Hepatocyte (in vitro differentiated cells): ENCODE measurements at regions not wholly inside any gene's neighbourhood (a gene's known extent, or its start where the extent isn't known, plus 50 kb on each side); places are given as distances from the start of the nearest gene placed in this dataset.

Experiments
- DNase-seq: peaks from one replicate; pipeline ENCODE4 v3.0.0-alpha.2; 2016; ENCODE audit warnings: low spot score
- H2AFZ ChIP-seq: fragments of 200-600 bp; sonication (generic); 2 replicates; pipeline ENCODE4 v1.6.0; 2016; ENCODE audit warnings: antibody characterized with exemption, mild to moderate bottlenecking
- H3K27ac ChIP-seq: fragments of 200-600 bp; sonication (generic); 2 replicates; pipeline ENCODE4 v1.5.1; 2016; ENCODE audit warnings: mild to moderate bottlenecking
- H3K27me3 ChIP-seq: fragments of 200-600 bp; sonication (generic); 2 replicates; pipeline ENCODE4 v1.6.1; 2016
- H3K36me3 ChIP-seq: fragments of 200-600 bp; sonication (generic); replicated peaks from 2 replicates; pipeline ENCODE4 v1.5.1; 2016; ENCODE audit warnings: low read depth; ENCODE audit not compliant: insufficient read depth
- H3K4me1 ChIP-seq: fragments of 200-600 bp; sonication (generic); 2 replicates; pipeline ENCODE4 v1.5.1; 2016; ENCODE audit warnings: mild to moderate bottlenecking, moderate library complexity; ENCODE audit not compliant: insufficient read depth
- H3K4me2 ChIP-seq: fragments of 200-600 bp; sonication (generic); 2 replicates; pipeline ENCODE4 v1.6.0; 2016
- H3K4me3 ChIP-seq: fragments of 200-600 bp; sonication (generic); 2 replicates; pipeline ENCODE4 v1.5.1; 2016; ENCODE audit warnings: mild to moderate bottlenecking
- H3K79me2 ChIP-seq: fragments of 200-600 bp; sonication (generic); 2 replicates; pipeline ENCODE4 v1.6.0; 2017; ENCODE audit warnings: mild to moderate bottlenecking
- H3K9me2 ChIP-seq: fragments of 200-600 bp; sonication (generic); replicated peaks from 2 replicates; pipeline ENCODE4 v1.6.0; 2017; ENCODE audit warnings: mild to moderate bottlenecking; ENCODE audit not compliant: insufficient read depth
- H3K9me3 ChIP-seq: fragments of 200-600 bp; sonication (generic); 2 replicates; pipeline ENCODE4 v1.5.1; 2016; ENCODE audit warnings: low read depth, mild to moderate bottlenecking
- H4K20me1 ChIP-seq: fragments of 200-600 bp; sonication (generic); 2 replicates; pipeline ENCODE4 v1.6.0; 2016; ENCODE audit warnings: mild to moderate bottlenecking; ENCODE audit not compliant: insufficient read depth, poor library complexity, severe bottlenecking
- EZH2 ChIP-seq: fragments of 200-600 bp; sonication (generic); IDR thresholded peaks from 2 replicates; pipeline ENCODE4 v1.6.1; 2016; ENCODE audit warnings: antibody characterized with exemption, mild to moderate bottlenecking, borderline replicate concordance
- EZH2phosphoT487 ChIP-seq: fragments of 200-600 bp; sonication (generic); IDR thresholded peaks from one replicate; pipeline ENCODE4 v1.6.1; 2018; ENCODE audit warnings: antibody characterized with exemption, mild to moderate bottlenecking, low read depth, moderate library complexity; ENCODE audit not compliant: unreplicated experiment, severe bottlenecking
- WGBS: methylation state at CpG from one replicate; pipeline ENCODE4 v1.1.6; 2016; ENCODE audit warnings: low lambda C conversion rate; ENCODE audit errors: missing lambda C conversion rate; 5-methylcytosine and 5-hydroxymethylcytosine counted together
- TF ChIP-seq, protein P1 (sequence below): fragments of 200-600 bp; sonication (generic); IDR thresholded peaks from 2 replicates; pipeline ENCODE4 v1.5.1; 2016; ENCODE audit warnings: antibody characterized with exemption, mild to moderate bottlenecking; ENCODE audit not compliant: poor library complexity

DNA sequence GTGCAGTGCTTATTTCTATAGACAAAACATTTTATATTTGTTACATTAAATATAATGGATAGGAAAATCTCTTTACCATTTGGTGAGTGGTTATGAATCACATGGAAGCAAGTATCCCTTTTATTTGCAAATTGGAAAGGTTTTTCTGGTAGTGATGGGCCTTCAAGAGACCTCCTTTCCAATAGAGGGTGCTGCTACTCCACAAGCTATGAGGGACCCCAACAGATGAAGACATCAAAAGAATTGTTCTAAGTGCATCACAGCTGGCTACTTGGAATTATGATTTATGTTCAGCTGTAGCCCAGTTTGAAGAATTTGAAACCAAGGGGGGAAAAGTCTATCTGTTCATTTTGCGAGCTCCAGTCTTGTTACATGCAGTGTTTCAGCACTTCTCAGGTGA is 493.7 kb upstream of the SGCD start:
- TF ChIP-seq EZH2phosphoT487: no peak
- TF ChIP-seq EZH2: no peak
- TF ChIP-seq, protein P1, sequence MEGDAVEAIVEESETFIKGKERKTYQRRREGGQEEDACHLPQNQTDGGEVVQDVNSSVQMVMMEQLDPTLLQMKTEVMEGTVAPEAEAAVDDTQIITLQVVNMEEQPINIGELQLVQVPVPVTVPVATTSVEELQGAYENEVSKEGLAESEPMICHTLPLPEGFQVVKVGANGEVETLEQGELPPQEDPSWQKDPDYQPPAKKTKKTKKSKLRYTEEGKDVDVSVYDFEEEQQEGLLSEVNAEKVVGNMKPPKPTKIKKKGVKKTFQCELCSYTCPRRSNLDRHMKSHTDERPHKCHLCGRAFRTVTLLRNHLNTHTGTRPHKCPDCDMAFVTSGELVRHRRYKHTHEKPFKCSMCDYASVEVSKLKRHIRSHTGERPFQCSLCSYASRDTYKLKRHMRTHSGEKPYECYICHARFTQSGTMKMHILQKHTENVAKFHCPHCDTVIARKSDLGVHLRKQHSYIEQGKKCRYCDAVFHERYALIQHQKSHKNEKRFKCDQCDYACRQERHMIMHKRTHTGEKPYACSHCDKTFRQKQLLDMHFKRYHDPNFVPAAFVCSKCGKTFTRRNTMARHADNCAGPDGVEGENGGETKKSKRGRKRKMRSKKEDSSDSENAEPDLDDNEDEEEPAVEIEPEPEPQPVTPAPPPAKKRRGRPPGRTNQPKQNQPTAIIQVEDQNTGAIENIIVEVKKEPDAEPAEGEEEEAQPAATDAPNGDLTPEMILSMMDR: no peak
- Histone ChIP-seq H3K79me2 (no peaks in the 10 kb centered on the region), H4K20me1 (no peaks in the 10 kb centered on the region), H3K4me2 (no peak overlapping the region), H3K27me3 (no peaks in the 10 kb centered on the region), H3K4me1 (no peaks in the 10 kb centered on the region), H3K27ac (no peak overlapping the region), H3K4me3 (no peak overlapping the region), H3K9me3 (no peaks in the 10 kb centered on the region), H3K36me3 (no peaks in the 10 kb centered on the region), H3K9me2 (no peaks in the 10 kb centered on the region), H2AFZ (no peak overlapping the region)
- 95% methylated on average over 1 of the region's 1 CpG for WGBS
- DNase-seq: no peak

DNA sequence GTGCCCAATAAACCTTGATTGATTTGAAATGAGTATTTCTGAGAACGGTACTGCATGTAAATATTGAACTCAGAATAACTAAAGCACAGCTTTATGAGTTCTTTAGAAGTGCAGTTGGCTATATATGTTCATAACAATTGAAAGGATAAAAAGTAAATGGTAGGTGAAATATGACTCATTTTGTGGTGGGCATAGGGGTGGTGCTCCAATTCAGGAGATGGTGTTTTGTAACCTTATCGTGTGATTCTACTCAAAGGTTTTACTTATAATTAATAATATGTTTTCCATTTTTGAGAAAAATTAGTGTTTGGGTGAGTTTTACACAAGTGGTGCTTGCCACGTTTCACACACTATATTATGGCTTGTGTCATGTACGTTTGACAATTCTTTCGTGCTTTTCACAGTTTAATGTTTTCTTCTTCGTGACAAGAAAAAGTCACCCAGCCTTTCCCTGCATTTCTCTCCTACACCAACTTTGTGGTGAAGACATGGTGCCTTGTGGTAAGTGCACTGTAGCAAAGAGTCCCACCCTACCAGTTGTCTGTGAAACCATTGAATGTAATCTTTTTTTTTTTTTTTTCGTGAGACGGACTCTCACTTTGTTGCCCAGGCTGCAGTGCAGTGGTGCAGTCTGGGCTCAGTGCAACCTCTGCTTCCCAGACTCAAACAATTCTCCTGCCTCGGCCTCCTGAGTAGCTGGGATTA is 492.5 kb upstream of the SGCD start:
- Histone ChIP-seq H3K27me3 (no peaks in the 10 kb centered on the region), H3K9me2 (no peaks in the 10 kb centered on the region), H3K4me1 (no peaks in the 10 kb centered on the region), H4K20me1 (no peaks in the 10 kb centered on the region), H3K9me3 (no peaks in the 10 kb centered on the region), H3K79me2 (no peaks in the 10 kb centered on the region), H3K4me3 (no peak overlapping the region), H3K4me2 (no peak overlapping the region), H3K27ac (no peak overlapping the region), H3K36me3 (no peaks in the 10 kb centered on the region), H2AFZ (no peak overlapping the region)
- DNase-seq: no peak
- 85% methylated on average over 9 of the region's 9 CpGs for WGBS
- TF ChIP-seq, protein P1: no peak
- TF ChIP-seq EZH2 (no peak), EZH2phosphoT487 (no peak)

DNA sequence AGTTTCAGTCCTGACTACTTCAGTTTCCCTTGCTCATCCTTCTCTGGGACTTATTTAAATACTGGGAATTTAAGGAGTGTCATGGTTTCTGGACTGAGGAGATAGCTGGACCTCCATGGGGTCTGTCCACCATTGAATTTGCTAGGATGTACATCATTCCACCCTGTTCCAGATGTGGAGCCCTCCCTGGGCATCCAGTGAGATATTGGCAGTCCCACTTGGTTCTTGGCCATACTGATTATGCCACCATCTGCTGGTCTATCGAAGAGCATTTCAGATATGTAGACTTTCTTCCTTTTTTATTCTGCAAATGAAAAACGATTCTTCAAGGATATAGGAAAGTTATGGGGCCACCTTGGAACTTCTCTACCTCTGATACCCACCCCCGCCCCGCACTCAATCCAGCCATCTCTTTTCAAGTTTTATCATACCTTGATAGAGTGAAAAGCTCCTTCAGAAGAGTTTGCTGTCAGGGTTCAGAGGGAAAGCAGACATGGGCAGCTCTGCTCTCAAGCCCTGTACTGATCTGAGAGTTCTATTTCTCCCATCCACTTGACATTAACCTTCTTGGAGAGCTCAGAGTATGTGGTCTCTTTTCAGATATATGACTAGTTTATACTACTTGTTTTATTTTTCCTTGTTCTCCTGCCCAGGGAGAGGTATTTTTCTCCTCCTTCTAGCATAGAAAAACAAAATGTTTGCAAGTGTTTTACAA is 490.7 kb upstream of the SGCD start:
- Histone ChIP-seq H3K4me1 (no peaks in the 10 kb centered on the region), H3K27ac (no peak overlapping the region), H3K4me3 (no peak overlapping the region), H2AFZ (no peak overlapping the region), H3K9me2 (no peaks in the 10 kb centered on the region), H3K4me2 (no peak overlapping the region), H3K36me3 (no peaks in the 10 kb centered on the region), H3K27me3 (no peaks in the 10 kb centered on the region), H3K79me2 (no peaks in the 10 kb centered on the region), H4K20me1 (no peaks in the 10 kb centered on the region), H3K9me3 (no peaks in the 10 kb centered on the region)
- TF ChIP-seq, protein P1: no peak
- TF ChIP-seq EZH2phosphoT487 (no peak), EZH2 (no peak)
- 88% methylated on average over 4 of the region's 4 CpGs for WGBS
- no peak for DNase-seq
